Thyroid gland (tissue), 4 donors: ENCODE measurements at regions not wholly inside any gene's neighbourhood (a gene's known extent, or its start where the extent isn't known, plus 50 kb on each side); places are given as distances from the start of the nearest gene placed in this dataset.

ENCODE experiments used
- CTCF ChIP-seq, 6 experiments: fragments of 200-600 bp in 3 of 6; fragments of 450-650 bp in 3 of 6; sonication (generic) in 3 of 6; IDR thresholded peaks; one replicate each; pipeline ENCODE4 v1.5.1; 2016 to 2019; ENCODE audit warnings: antibody characterized with exemption in 6 of 6, mild to moderate bottlenecking in 2 of 6, inconsistent platforms in 1 of 6, moderate library complexity in 1 of 6
- POLR2A ChIP-seq, 2 donors: fragments of 450-650 bp; IDR thresholded peaks; one replicate each; pipeline ENCODE4 v1.6.1; 2017; ENCODE audit warnings: antibody characterized with exemption in 2 of 2, mild to moderate bottlenecking in 2 of 2, moderate library complexity in 1 of 2

DNA sequence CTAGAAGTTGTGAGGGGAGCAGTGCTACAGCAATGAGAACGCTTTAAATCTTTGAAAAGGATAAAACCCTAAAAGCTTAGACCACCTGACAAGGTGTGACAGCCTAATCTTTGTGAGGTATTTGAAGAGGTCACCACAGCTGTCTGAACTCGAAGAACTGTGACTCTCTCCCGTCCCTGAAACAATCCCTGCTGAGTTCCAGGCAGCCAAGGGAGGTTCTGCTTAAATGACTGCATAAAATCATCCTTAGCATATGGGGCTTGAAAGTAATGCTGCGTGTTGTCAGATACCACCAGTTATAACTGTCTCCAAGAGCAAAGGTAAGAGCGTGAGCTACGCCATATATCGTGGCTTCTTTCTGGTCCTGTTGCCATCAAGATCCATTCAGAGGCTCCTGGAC is 696.3 kb downstream of the PCDH7 start:
- TF ChIP-seq POLR2A (IDR thresholded peaks at IDR 0.05) (no peak), CTCF (IDR thresholded peaks at IDR 0.05) (no peak)
